Testis (tissue), 2 donors: ENCODE measurements at regions not wholly inside any gene's neighbourhood (a gene's known extent, or its start where the extent isn't known, plus 50 kb on each side); places are given as distances from the start of the nearest gene placed in this dataset.

Source experiments
- CTCF ChIP-seq, 3 experiments: fragments of 450-650 bp in 2 of 3; fragments of 200-600 bp in 1 of 3; sonication (generic) in 1 of 3; IDR thresholded peaks; one replicate each; pipeline ENCODE4 v1.5.1; 2016 to 2019; ENCODE audit warnings: antibody characterized with exemption in 3 of 3, mild to moderate bottlenecking in 2 of 3, moderate library complexity in 1 of 3
- POLR2A ChIP-seq: fragments of 450-650 bp; IDR thresholded peaks from one replicate; pipeline ENCODE4 v1.6.1; 2017; ENCODE audit warnings: antibody characterized with exemption, mild to moderate bottlenecking, moderate library complexity

- no peak for TF ChIP-seq CTCF (IDR thresholded peaks at IDR 0.05)
- no peak for TF ChIP-seq POLR2A
Measured at GRCh38 chr12:68465227-68465626, 133.1 kb upstream of the MDM1 start.
